Lower leg skin (tissue), 3 donors: ENCODE measurements at regions not wholly inside any gene's neighbourhood (a gene's known extent, or its start where the extent isn't known, plus 50 kb on each side); places are given as distances from the start of the nearest gene placed in this dataset.
"Not testable (repeated sequence)": the region's sequence is repeated elsewhere in the genome, so short reads cannot be mapped to it uniquely, and the experiment has no call there.

ENCODE experiments used
- DNase-seq, 2 donors: peaks; one replicate each; pipeline ENCODE4 v3.0.0-alpha.2; 2019; ENCODE audit warnings: low spot score in 2 of 2
- H3K4me3 ChIP-seq: fragments of 200-600 bp; sonication (generic); 2 replicates; pipeline ENCODE4 v1.5.1; 2017; ENCODE audit warnings: mild to moderate bottlenecking, low read depth; ENCODE audit not compliant: poor library complexity, severe bottlenecking
- WGBS, 2 donors: methylation state at CpG; one replicate each; pipeline ENCODE4 v1.1.5; 2018; 5-methylcytosine and 5-hydroxymethylcytosine counted together
- intact Hi-C: fragments of 100-400 bp; cut with DNase I; formaldehyde crosslinking; loops from one replicate; pipeline ENCODE4 v1.15.0; 2023; ENCODE audit warnings: low total_unique reads

DNA sequence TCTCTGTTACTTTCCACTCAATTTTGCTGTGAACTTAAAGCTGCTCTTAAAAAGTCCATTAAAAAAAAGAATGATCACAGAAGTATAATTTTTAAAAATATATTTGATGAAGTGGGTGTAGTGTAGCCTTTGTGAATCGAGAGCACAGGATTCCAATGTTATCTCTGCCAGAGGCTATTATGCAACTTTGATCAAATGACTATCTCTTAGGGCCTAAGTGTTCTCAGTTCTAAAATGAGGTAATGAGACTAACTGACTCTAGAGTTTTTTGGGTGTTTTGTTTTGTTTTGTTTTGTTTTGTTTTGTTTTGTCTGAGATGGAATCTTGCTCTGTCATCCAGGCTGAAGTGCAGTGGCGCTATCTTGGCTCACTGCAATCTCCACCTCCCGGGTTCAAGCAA lies 147.5 kb downstream of the FAM72C start:
- DNase-seq, H3K4me3 ChIP-seq, intact Hi-C loops: not testable (repeated sequence)
- 60% methylated on average over 1 of the region's 3 CpGs; no CpG with 5 or more reads in 1 of the 2 donors for WGBS, 2 donors

DNA sequence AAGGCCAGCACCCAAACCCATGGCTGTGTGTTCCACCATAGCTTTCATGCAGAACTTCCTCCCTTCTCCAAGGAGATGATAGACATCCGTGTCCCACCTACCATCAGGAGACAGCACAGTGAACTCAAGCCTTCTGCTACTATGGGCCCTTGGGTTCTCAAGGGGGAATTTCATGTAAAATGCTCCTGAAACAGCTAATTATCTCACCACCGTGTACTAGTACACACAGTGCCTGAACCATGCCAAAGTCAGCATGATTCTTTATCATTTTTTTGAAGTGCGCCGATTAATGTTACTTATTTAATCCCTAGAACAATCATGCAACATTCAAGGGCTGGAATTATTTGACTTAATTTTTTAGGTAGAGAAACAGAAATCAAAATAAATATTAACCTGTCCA lies 151.7 kb downstream of the FAM72C start:
- DNase-seq, intact Hi-C loops, H3K4me3 ChIP-seq: not testable (repeated sequence)
- no CpG with 5 or more reads among the region's 4 CpGs for WGBS, 2 donors

DNA sequence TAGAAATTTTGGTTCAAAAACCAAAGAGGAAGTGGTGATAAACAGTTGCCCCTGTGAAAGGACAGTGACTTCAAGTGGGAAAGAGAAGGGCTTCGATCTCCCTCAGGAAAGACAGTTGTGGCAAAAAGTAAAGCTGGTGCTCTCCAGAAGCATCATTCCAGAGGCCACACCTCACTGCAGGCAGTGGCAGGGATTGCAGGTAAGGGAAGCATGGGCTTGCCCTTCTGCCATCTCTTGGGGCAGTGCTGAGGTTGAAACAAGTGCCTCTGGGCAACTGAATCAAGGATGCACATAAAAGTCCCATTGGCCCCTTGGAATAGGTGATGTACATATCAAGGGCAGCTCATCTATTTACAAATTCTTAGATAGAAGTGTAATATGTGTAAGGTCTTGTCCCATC lies 155.4 kb downstream of the FAM72C start:
- intact Hi-C loops, DNase-seq, H3K4me3 ChIP-seq: not testable (repeated sequence)
- whole genome bisulfite sequencing, 2 donors: no CpG with 5 or more reads among the region's 1 CpG

DNA sequence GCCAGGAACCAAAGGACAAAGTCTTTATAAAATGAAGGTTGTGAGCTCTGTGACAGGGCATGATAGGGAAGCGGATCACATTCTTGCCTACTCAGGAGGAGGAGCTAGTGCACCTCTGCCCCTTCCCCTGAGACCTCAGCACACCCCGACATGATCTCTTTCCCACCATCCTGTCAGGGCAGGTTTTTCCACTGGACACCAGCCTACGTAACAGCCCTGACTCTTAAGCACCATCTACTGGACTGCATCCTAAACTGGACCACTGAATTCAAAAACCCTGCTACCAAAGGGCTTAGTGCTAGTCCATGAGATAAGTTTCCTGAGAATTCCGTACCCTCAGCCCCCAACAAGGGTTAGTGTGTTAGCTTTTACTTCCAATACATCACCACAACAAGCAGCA lies 166.4 kb downstream of the FAM72C start:
- H3K4me3 ChIP-seq, intact Hi-C loops, DNase-seq: not testable (repeated sequence)
- WGBS, 2 donors: no CpG with 5 or more reads among the region's 4 CpGs

GRCh38 chr1:143804707-143805356 lies 167.0 kb downstream of the FAM72C start:
- H3K4me3 ChIP-seq, DNase-seq, intact Hi-C loops: not testable (repeated sequence)

DNA sequence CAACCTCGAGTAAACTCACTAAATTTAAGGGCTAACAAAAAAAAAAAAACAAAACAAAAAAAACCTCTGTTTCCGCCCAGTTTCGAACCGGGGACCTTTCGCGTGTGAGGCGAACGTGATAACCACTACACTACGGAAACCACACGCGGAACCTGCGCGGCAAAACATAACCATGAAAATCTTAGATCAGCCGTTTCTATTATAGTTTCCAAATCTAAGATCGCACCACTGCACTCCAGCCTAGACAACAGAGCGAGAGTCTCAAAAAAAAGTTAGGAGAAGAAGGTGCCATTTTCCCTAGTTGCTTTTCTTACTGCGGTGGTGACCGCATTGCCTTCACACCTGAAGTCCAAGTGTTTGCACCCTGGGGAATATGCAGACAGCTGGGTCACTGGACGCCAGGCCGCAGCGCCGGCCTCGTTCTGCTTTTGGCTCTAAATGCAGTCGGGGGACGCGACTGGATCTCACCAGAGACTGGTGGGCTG lies 167.8 kb downstream of the FAM72C start:
- DNase-seq, H3K4me3 ChIP-seq, intact Hi-C loops: not testable (repeated sequence)
- WGBS, 2 donors: 3 to 6% methylated on average over 22 to 23 of the region's 26 CpGs

More at GRCh38 chr1:143804707-143805356, 167.0 kb downstream of the FAM72C start:
- 0 to 14% methylated on average over 3 to 5 of the region's 16 CpGs for WGBS, 2 donors

DNA sequence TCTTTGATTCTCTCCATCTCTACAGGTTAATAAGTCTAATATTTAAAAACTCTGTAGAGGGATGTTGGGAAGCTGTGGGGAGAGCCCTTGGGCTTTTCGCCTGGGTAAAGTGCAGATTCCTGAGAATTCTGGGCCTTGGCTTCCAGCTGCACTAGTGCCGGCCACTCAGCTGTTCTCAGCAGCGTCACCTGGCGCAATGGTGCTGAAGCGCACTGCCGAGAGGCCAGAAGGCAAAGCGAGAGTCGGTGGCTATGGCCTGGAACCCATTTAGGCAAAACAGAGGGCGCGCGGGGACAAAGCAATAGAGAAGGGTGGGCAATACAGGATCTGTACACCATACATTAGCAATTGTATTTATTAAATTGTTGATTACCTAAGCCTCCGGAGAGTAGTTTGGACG lies 168.7 kb downstream of the FAM72C start:
- H3K4me3 ChIP-seq, intact Hi-C loops, DNase-seq: not testable (repeated sequence)
- WGBS, 2 donors: no CpG with 5 or more reads among the region's 13 CpGs

GRCh38 chr1:143799568-143800187 lies 172.1 kb downstream of the FAM72C start:
- DNase-seq, intact Hi-C loops, H3K4me3 ChIP-seq: not testable (repeated sequence)
- no CpG with 5 or more reads among the region's 22 CpGs for WGBS, 2 donors

- H3K4me3 ChIP-seq, intact Hi-C loops, DNase-seq: not testable (repeated sequence)
- no CpG with 5 or more reads among the region's 3 CpGs for WGBS, 2 donors
Observed at GRCh38 chr1:143796369-143796768, 175.4 kb downstream of the FAM72C start.

DNA sequence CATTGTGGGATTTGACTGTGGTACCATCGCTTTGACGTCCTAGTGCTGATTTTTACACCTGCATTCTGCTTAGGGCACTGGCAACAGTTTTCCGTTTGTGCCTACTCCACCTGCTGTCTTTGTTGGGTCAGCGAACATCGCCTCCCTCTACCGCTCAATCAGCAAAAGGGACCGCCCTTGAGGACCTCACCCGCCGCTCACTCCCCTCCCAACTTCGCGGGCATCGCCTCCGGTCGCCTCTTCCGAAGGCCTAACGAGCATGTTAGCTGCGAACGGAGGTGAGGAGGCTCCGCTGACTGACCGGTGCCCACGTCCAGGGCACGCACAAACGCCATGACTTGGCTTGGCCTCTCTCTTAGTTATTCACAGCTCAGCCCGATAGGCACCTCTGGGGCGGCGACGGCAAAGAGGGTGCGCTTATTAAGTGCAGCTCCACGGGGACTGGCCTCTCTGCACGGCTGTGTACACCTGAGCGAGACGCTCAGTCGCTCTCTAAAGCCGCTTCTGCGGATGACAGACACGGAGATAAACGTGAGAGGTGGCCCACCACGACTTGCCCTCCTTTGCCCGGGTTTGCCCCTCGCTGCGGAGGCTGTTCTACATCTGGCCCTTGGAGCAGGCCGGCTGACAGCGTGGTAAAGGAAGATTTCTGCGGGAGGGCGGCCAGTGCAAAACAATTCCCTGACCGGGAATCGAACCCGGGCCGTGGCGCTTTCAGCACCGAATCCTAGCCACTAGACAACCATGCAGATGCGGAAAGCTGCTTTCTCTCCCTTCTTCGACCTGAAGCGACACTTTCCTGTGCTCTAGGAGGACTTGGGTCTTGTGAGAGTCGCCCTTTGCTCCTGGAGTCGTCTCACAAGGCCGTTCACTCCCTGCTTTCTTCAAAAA lies 179.5 kb downstream of the FAM72C start:
- WGBS, 2 donors: no CpG with 5 or more reads among the region's 57 CpGs
- DNase-seq, intact Hi-C loops, H3K4me3 ChIP-seq: not testable (repeated sequence)

- WGBS, 2 donors: no CpG with 5 or more reads among the region's 3 CpGs
- H3K4me3 ChIP-seq, intact Hi-C loops, DNase-seq: not testable (repeated sequence)
Observed at GRCh38 chr1:143786381-143786780, 185.4 kb downstream of the FAM72C start.

GRCh38 chr1:143785883-143786282 lies 185.9 kb downstream of the FAM72C start:
- H3K4me3 ChIP-seq, intact Hi-C loops, DNase-seq: not testable (repeated sequence)
- WGBS, 2 donors: no CpG with 5 or more reads among the region's 7 CpGs

- intact Hi-C loops, H3K4me3 ChIP-seq: not testable (repeated sequence)
- no CpG with 5 or more reads among the region's 11 CpGs for WGBS, 2 donors
Observed at GRCh38 chr1:143784239-143784882, 187.4 kb downstream of the FAM72C start.

DNA sequence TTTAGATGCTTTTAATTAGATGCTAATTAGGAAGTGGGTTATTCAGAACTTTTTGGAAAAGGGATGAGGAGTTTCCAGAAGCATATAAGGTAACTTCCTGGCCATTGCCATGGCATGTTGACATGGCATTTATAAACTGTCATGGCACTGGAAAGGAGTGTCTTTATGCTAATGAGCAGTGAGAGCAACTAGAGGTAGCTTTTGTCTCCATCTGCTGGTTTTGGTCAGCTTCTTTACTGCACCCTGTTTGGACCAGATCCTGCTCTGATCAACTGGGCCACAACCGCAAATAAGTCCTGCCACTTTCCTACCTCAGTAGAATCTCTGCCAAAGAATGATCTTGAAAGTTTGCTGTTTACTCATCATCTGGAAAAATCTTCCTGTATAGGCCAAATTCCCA lies 193.6 kb downstream of the FAM72C start:
- intact Hi-C loops, H3K4me3 ChIP-seq, DNase-seq: not testable (repeated sequence)
- no CpG with 5 or more reads among the region's 1 CpG for WGBS, 2 donors

More at GRCh38 chr1:143784239-143784882, 187.4 kb downstream of the FAM72C start:
- not testable (repeated sequence) for DNase-seq
